ENCODE measurements at regions not wholly inside any gene's neighbourhood (a gene's known extent, or its start where the extent isn't known, plus 50 kb on each side); places are given as distances from the start of the nearest gene placed in this dataset.

DNA sequence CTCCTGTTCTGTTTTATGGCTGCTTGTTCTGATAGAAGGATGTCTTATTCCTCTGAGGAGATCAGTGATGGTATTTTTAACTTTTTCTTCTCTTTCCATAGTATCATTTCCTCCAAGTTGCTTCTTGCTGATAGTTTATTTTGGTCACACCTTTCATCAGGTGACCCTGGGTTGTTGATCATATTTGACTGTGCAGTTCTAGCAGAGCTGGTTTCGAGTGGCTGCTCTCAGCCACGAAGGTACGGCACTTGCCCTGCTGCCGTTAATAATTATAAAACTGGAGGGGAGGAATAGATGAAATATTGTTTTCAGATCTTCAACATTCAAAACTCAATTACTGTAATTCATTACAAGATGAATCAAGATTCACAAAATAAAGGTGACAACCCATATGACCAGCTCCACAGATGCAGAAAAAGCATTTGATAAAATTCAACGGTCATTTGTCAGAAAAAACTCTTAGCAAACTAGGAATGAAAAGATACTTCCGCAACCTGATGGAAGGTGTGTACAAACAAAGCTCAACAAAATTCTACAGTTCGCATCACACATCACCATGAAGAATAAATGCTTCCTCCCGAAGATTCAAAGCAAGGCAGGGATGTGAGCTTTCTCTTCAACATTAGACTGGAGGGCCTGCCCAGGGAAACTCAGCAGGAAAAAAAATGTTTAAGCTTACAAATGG lies 59.2 kb upstream of the RTL6 start:
- TF ChIP-seq, protein P1, sequence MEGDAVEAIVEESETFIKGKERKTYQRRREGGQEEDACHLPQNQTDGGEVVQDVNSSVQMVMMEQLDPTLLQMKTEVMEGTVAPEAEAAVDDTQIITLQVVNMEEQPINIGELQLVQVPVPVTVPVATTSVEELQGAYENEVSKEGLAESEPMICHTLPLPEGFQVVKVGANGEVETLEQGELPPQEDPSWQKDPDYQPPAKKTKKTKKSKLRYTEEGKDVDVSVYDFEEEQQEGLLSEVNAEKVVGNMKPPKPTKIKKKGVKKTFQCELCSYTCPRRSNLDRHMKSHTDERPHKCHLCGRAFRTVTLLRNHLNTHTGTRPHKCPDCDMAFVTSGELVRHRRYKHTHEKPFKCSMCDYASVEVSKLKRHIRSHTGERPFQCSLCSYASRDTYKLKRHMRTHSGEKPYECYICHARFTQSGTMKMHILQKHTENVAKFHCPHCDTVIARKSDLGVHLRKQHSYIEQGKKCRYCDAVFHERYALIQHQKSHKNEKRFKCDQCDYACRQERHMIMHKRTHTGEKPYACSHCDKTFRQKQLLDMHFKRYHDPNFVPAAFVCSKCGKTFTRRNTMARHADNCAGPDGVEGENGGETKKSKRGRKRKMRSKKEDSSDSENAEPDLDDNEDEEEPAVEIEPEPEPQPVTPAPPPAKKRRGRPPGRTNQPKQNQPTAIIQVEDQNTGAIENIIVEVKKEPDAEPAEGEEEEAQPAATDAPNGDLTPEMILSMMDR (IDR thresholded peaks at IDR 0.05) = no peak
- no peak for TF ChIP-seq SIN3A (IDR thresholded peaks at IDR 0.05; ENCODE audit: borderline replicate concordance, insufficient read depth, low read depth, low read length)
- TF ChIP-seq POLR2AphosphoS5 (IDR thresholded peaks at IDR 0.05; ENCODE audit: low read depth, low read length) = no peak
- TF ChIP-seq, protein P2, sequence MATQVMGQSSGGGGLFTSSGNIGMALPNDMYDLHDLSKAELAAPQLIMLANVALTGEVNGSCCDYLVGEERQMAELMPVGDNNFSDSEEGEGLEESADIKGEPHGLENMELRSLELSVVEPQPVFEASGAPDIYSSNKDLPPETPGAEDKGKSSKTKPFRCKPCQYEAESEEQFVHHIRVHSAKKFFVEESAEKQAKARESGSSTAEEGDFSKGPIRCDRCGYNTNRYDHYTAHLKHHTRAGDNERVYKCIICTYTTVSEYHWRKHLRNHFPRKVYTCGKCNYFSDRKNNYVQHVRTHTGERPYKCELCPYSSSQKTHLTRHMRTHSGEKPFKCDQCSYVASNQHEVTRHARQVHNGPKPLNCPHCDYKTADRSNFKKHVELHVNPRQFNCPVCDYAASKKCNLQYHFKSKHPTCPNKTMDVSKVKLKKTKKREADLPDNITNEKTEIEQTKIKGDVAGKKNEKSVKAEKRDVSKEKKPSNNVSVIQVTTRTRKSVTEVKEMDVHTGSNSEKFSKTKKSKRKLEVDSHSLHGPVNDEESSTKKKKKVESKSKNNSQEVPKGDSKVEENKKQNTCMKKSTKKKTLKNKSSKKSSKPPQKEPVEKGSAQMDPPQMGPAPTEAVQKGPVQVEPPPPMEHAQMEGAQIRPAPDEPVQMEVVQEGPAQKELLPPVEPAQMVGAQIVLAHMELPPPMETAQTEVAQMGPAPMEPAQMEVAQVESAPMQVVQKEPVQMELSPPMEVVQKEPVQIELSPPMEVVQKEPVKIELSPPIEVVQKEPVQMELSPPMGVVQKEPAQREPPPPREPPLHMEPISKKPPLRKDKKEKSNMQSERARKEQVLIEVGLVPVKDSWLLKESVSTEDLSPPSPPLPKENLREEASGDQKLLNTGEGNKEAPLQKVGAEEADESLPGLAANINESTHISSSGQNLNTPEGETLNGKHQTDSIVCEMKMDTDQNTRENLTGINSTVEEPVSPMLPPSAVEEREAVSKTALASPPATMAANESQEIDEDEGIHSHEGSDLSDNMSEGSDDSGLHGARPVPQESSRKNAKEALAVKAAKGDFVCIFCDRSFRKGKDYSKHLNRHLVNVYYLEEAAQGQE (IDR thresholded peaks at IDR 0.05; ENCODE audit: insufficient read depth in 1 of 2, low read depth in 2 of 2, low read length in 1 of 2) = no peak
- no peak for TF ChIP-seq TCF7L2 (IDR thresholded peaks at IDR 0.05; ENCODE audit: low read depth, low read length)
